ENCODE measurements at regions not wholly inside any gene's neighbourhood (a gene's known extent, or its start where the extent isn't known, plus 50 kb on each side); places are given as distances from the start of the nearest gene placed in this dataset.

DNA sequence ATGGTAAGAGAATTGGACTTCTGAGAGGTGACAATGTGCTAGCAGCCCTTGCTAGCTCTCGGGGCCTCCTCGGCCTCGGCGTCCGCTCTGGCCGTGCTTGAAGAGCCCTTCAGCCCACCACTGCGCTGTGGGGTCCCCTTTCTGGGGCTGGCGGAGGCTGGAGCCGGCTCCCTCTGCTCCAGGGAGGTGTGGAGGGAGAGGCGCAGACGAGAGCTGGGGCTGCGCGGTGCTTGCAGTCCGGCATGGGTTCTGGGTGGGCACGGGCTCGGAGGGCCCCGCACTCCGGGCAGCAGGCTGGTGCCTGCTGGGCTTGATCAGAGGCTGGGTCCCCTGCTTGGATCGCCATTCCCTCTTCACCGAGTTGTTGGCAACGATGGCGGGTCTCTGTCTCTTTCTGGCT lies 226.4 kb upstream of the AMIGO2 start:
- TF ChIP-seq, protein P1, sequence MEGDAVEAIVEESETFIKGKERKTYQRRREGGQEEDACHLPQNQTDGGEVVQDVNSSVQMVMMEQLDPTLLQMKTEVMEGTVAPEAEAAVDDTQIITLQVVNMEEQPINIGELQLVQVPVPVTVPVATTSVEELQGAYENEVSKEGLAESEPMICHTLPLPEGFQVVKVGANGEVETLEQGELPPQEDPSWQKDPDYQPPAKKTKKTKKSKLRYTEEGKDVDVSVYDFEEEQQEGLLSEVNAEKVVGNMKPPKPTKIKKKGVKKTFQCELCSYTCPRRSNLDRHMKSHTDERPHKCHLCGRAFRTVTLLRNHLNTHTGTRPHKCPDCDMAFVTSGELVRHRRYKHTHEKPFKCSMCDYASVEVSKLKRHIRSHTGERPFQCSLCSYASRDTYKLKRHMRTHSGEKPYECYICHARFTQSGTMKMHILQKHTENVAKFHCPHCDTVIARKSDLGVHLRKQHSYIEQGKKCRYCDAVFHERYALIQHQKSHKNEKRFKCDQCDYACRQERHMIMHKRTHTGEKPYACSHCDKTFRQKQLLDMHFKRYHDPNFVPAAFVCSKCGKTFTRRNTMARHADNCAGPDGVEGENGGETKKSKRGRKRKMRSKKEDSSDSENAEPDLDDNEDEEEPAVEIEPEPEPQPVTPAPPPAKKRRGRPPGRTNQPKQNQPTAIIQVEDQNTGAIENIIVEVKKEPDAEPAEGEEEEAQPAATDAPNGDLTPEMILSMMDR (IDR thresholded peaks at IDR 0.05; ENCODE audit: low read depth, low read length): no peak
- no peak for DNase-seq (ENCODE audit: extremely low read depth, low read depth)

DNA sequence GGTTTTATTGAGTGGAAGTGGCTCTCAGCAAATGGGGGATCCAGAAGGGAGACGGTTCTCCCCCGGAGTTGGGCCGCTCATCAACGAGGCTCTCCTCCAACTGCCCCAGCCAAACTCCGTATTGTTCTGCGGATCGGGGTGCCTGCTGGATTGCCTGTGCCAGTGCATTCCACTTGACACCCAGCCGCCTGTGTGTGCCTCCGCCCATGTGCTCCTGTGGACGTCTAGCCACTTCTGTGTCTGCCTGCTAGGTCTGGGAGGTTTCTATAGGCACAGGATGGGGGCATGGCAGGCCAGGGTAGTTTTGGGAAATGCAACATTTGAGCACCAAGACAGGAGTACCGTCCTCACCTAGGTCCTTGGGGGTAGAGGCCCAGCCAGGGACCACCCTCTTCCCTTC lies 225.7 kb upstream of the AMIGO2 start:
- TF ChIP-seq, protein P1 (IDR thresholded peaks at IDR 0.05; ENCODE audit: low read depth, low read length): no peak
- DNase-seq (ENCODE audit: extremely low read depth, low read depth): no peak

DNA sequence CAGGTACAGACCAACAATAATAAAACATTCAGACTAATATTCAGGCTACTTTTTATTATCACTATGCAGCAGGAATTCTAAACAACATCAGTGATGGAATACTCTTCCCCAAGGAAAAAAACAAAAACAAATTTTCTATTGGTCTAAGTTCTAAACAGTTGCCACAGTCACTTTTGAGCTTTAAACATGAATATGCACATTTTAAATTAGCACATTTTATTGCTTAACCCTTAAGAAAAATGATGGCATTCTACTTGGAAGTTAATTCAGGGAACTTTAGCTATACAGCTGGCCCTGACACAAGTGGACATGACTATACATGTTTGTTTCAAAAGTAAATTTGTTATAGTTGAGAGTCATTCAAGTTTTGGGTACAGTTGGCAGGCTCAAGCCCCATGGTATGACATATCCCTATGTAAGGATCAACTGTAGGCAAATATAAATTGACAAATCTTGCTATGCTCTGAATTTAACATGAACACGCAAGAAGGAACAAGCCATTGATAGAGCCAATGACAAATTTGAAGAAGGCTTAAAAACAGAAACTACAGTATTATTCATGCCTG lies 224.3 kb upstream of the AMIGO2 start:
- TF ChIP-seq, protein P1 (IDR thresholded peaks at IDR 0.05; ENCODE audit: low read depth, low read length): no peak
- DNase-seq (ENCODE audit: extremely low read depth, low read depth): no peak

DNA sequence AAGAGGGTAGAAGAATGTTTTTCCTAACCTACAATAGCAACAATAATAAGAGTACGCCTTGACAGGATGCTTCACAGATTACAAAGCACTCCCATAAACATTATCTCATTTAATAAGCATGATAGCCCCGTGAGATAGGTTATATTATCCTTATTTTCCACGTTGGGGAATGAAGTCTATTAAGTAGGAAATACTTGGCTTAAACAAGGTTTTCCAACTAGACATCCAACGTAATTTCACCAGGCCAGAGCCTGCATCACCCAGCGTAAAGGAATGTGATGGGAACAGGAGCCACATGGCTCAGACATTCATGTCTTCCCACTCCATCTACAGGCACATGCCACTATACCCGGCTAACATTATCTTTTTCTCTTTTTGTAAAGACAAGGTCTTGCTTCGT lies 223.4 kb upstream of the AMIGO2 start:
- no peak for DNase-seq (ENCODE audit: extremely low read depth, low read depth)
- TF ChIP-seq, protein P1 (IDR thresholded peaks at IDR 0.05; ENCODE audit: low read depth, low read length): no peak

DNA sequence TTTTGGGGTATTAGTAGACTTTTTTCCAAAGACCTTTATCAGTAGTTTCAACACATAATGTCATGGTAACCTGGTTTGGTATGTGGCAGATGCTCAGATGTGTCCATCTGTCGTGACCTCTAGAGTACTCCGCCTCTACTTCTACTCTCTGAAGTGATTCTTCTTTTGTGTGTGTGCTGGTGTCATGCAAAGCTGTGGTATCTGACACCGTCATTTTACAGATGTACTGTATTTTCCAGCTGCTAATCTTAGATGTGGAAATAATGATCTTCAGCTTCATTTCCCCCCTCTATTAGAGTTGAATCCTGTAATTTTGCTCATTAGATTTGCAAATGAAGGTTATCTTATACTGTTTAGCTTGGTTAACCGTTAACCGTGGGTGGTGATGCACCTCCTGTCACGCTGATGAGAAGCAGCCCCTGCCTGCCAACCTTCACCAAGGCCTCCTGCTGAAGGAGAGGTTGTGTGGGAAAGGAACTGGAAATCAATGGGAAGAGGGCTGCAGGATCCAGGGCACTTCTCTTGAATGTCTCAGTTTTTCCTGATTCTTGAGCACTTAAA lies 222.4 kb upstream of the AMIGO2 start:
- no peak for DNase-seq (ENCODE audit: extremely low read depth, low read depth)
- TF ChIP-seq, protein P1 (IDR thresholded peaks at IDR 0.05; ENCODE audit: low read depth, low read length): no peak

DNA sequence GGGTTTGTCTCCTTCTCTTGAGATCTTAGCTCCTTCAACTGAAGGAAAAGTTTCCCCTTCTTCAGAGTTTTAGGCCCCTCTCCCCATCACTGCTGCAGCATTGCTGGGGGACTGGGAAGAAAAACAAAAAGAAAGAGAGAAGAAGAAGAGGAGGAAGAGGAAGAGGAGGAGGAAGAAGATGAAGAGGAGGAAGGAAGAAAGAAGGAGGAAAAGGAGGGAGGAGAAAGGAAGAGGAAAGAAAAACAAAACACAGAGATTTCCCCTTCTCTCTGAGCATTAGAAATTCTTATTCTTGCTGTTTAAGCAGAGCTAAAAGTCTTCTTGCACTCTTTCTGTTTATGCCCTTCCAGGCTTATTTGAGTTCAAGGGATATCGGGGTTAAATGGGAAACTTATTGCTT lies 219.8 kb upstream of the AMIGO2 start:
- no peak for DNase-seq (ENCODE audit: extremely low read depth, low read depth)
- TF ChIP-seq, protein P1 (IDR thresholded peaks at IDR 0.05; ENCODE audit: low read depth, low read length): no peak

DNA sequence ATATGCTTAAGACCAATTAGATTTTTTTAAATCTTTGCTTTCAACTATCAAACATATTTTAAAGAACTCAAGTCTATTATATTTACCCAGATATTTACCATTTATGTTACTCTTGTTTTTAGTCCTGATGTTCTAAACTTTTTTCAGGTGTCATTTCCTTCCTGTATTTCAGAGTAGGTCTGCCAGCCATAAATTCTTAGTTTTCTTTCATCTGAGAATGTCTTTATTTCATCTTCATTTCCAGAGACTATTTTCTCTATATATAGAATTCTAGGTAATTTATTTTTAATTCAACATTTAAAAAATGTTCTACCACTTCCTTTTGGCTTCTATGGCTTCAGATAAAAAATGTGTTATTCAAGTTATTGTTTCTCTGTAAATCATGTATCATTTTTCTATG lies 218.2 kb upstream of the AMIGO2 start:
- DNase-seq (ENCODE audit: extremely low read depth, low read depth): no peak
- TF ChIP-seq, protein P1 (IDR thresholded peaks at IDR 0.05; ENCODE audit: low read depth, low read length): no peak

All from AG09319 (cell line).